CD4-positive, alpha-beta T cell (primary cell): ENCODE measurements at regions not wholly inside any gene's neighbourhood (a gene's known extent, or its start where the extent isn't known, plus 50 kb on each side); places are given as distances from the start of the nearest gene placed in this dataset.

Experiments
- ATAC-seq: fragments of 200-7000 bp; cut with Tn5 transposase; one replicate; pipeline ENCODE4 v1.10.0; 2022; ENCODE audit warnings: mild to moderate bottlenecking; ENCODE audit not compliant: poor library complexity
- CTCF ChIA-PET: fragments of 350-600 bp; sonication (Branson Sonifier 250); formaldehyde crosslinking; loops from one replicate; lab custom pipeline; 2021; ENCODE audit warnings: antibody characterized with exemption, inconsistent platforms; lab: Charles Lee
- POLR2A ChIA-PET: fragments of 350-600 bp; sonication (Branson Sonifier 250); formaldehyde crosslinking; loops from one replicate; lab custom pipeline; 2021; ENCODE audit warnings: antibody characterized with exemption, inconsistent platforms; lab: Charles Lee
- DNase-seq, 14 experiments: peaks; one replicate each; pipeline ENCODE4 v3.0.0-alpha.2; 2013 to 2020; ENCODE audit warnings: mixed read lengths in 2 of 14
- H3K27ac ChIP-seq, 2 donors: one replicate each; pipeline versions ENCODE4 v1.5.1 to v1.7.0; 2013; ENCODE audit warnings: low read length in 2 of 2, low read depth in 1 of 2, mild to moderate bottlenecking in 1 of 2
- H3K27me3 ChIP-seq, 2 experiments: 1 replicate in 1 of 2; 2 replicates in 1 of 2; pipeline versions ENCODE4 v1.6.1 to v1.7.0; 2013; ENCODE audit warnings: low read length in 2 of 2, control low read depth in 1 of 2, mild to moderate bottlenecking in 1 of 2, moderate library complexity in 1 of 2; ENCODE audit not compliant: insufficient read depth in 2 of 2, control insufficient read depth in 1 of 2
- H3K36me3 ChIP-seq: one replicate; pipeline ENCODE4 v1.6.1; 2013; ENCODE audit warnings: low read length, control low read depth; ENCODE audit not compliant: insufficient read depth
- H3K4me1 ChIP-seq: one replicate; pipeline ENCODE4 v1.6.1; 2013; ENCODE audit warnings: low read length, control low read depth; ENCODE audit not compliant: insufficient read depth
- H3K4me3 ChIP-seq: one replicate; pipeline ENCODE4 v1.5.1; 2013; ENCODE audit warnings: mild to moderate bottlenecking, low read length, moderate library complexity
- H3K9me3 ChIP-seq, 2 experiments: 1 replicate in 1 of 2; 2 replicates in 1 of 2; pipeline versions ENCODE4 v1.6.1 to v1.7.0; 2013; ENCODE audit warnings: low read length in 2 of 2, mild to moderate bottlenecking in 2 of 2, control low read depth in 1 of 2, moderate library complexity in 1 of 2; ENCODE audit not compliant: control insufficient read depth in 1 of 2, insufficient read depth in 1 of 2
- H3K27ac Mint-ChIP-seq: one replicate; pipeline ENCODE4 v1.8.0; 2020; ENCODE audit warnings: mixed read lengths
- H3K27me3 Mint-ChIP-seq: one replicate; pipeline ENCODE4 v1.8.0; 2021; ENCODE audit warnings: mixed read lengths
- H3K36me3 Mint-ChIP-seq: one replicate; pipeline ENCODE4 v1.8.0; 2021; ENCODE audit warnings: low read depth, mixed read lengths
- H3K4me1 Mint-ChIP-seq: one replicate; pipeline ENCODE4 v1.8.0; 2021; ENCODE audit warnings: low read depth, mixed read lengths
- H3K4me3 Mint-ChIP-seq: one replicate; pipeline ENCODE4 v1.8.0; 2020; ENCODE audit warnings: mild to moderate bottlenecking, mixed read lengths
- H3K9me3 Mint-ChIP-seq: one replicate; pipeline ENCODE4 v1.8.0; 2020; ENCODE audit warnings: mixed read lengths
- CTCF ChIP-seq: fragments of 200-600 bp; IDR thresholded peaks from one replicate; pipeline ENCODE4 v1.8.0; 2022; ENCODE audit warnings: antibody characterized with exemption, mild to moderate bottlenecking
- intact Hi-C, 2 experiments: fragments of 100-400 bp; cut with DNase I in 1 of 2; cut with micrococcal nuclease in 1 of 2; formaldehyde crosslinking; loops; one replicate each; pipeline versions ENCODE4 v1.15.1 to v1.9.0; 2023 to 2025; cut with DNase I, micrococcal nuclease

- H3K9me3 ChIP-seq: no peaks in the 10 kb centered on the region
- no peaks in the 10 kb centered on the region for H3K4me1 Mint-ChIP-seq
- no peaks in the 10 kb centered on the region for H3K36me3 ChIP-seq
- no peak overlapping the region for H3K27ac ChIP-seq
- no peak for DNase-seq
- no peak for ATAC-seq
- no peaks in the 10 kb centered on the region for H3K4me1 ChIP-seq
- no peak for TF ChIP-seq CTCF
- H3K4me3 Mint-ChIP-seq: no peak overlapping the region
- intact Hi-C loops: no loop called here
- no peak overlapping the region for H3K27ac Mint-ChIP-seq
- no peak overlapping the region for H3K4me3 ChIP-seq
- POLR2A ChIA-PET: no interaction called here
- CTCF ChIA-PET: no interaction called here
- no peaks in the 10 kb centered on the region for H3K27me3 ChIP-seq
- peaks cover 2% of the 10 kb centered on the region for H3K9me3 Mint-ChIP-seq
- H3K36me3 Mint-ChIP-seq: no peaks in the 10 kb centered on the region
- H3K27me3 Mint-ChIP-seq: no peaks in the 10 kb centered on the region
These were observed 124.6 kb upstream of the RXFP2 start for GRCh38 chr13:31614704-31615103.

GRCh38 chr13:31625115-31625514 lies 114.2 kb upstream of the RXFP2 start:
- ATAC-seq: no peak
- intact Hi-C loops: no loop called here
- Histone ChIP-seq H3K4me1 (no peaks in the 10 kb centered on the region), H3K9me3 (no peaks in the 10 kb centered on the region), H3K27me3 (no peaks in the 10 kb centered on the region), H3K27ac (no peak overlapping the region), H3K36me3 (no peaks in the 10 kb centered on the region), H3K4me3 (no peak overlapping the region)
- Mint-ChIP-seq H3K4me1 (no peaks in the 10 kb centered on the region), H3K4me3 (no peak overlapping the region), H3K36me3 (no peaks in the 10 kb centered on the region), H3K27me3 (peaks cover 12% of the 10 kb centered on the region), H3K9me3 (peaks cover 2% of the 10 kb centered on the region), H3K27ac (no peak overlapping the region)
- no peak for TF ChIP-seq CTCF
- no peak for DNase-seq
- ChIA-PET CTCF (no interaction called here), POLR2A (no interaction called here)

DNA sequence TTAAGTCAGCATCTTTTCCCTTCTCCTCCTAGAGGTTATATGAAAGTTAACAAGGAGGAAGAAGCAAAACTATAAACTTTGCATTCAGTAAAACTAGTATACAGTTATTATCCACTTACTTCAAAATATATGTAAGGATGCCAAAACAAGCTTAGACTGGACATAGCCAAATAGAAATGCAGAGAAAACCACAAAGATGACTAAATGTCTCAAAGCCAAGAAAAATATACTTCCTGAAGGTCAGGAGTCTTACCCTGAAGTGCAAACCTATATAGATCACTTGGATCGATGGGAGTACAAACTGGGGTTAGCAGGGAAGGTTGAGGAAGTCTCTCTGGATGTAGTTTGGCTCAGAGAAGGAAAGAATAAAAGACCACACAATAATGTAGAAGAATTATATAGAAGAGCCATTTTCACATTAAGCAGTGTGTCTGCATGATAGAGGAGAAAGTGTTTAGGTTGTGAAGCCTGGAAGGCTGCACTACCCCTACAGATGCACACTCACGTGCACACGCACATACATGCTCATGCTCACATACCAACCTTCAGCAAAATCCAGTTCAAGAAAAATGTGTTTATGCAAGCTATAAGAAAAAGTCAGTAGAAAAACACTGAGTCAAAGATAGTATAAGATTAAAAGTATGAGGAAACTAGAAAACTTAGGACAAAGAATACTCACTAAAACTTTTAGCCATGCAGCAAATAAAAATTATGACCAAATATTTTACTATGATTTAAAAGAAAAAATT lies 112.1 kb upstream of the RXFP2 start:
- Histone ChIP-seq H3K36me3 (no peaks in the 10 kb centered on the region), H3K4me1 (no peaks in the 10 kb centered on the region), H3K27me3 (no peaks in the 10 kb centered on the region), H3K27ac (no peak overlapping the region), H3K9me3 (no peaks in the 10 kb centered on the region), H3K4me3 (no peak overlapping the region)
- DNase-seq (no peak), ATAC-seq (no peak)
- H3K27me3 Mint-ChIP-seq: peaks cover 12% of the 10 kb centered on the region
- H3K4me1 Mint-ChIP-seq: no peaks in the 10 kb centered on the region
- H3K36me3 Mint-ChIP-seq: no peaks in the 10 kb centered on the region
- H3K9me3 Mint-ChIP-seq: peaks cover 4% of the 10 kb centered on the region
- ChIA-PET POLR2A (no interaction called here), CTCF (no interaction called here)
- intact Hi-C loops: no loop called here
- no peak overlapping the region for H3K4me3 Mint-ChIP-seq
- H3K27ac Mint-ChIP-seq: no peak overlapping the region
- no peak for TF ChIP-seq CTCF
